ENCODE measurements at regions not wholly inside any gene's neighbourhood (a gene's known extent, or its start where the extent isn't known, plus 50 kb on each side); places are given as distances from the start of the nearest gene placed in this dataset.

DNA sequence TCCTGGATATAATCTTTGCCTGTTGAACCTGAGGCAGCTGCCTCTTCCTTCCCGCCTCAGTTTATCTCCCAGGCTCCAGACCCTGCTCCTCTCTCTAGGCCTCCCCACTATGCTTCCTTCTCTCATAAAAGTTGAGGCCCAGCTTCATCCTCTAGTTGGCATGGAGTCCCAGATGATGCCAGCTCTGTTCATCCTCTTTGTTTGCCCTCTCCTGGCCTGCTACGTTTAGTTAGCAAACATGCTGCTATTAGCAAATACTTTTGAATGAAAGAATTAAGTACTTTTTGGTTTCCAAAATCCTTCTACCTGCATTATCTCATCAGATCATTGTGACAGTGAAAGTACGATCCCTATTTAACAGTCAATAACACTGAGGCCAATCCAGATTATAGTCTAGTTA, 472.5 kb downstream of the COG6 start:
- intact Hi-C loops (cut with DNase I), result no loop called here
- Histone ChIP-seq H3K4me1 (ENCODE audit: control insufficient read depth in 2 of 3, insufficient read depth in 2 of 3, low read depth in 1 of 3, low read length in 3 of 3) (peaks cover 0 to 5% (median 0%) of the 10 kb centered on the region in 3 donors), H3K9me3 (ENCODE audit: control insufficient read depth in 2 of 3, insufficient read depth in 1 of 3, low read length in 3 of 3) (no peaks in the 10 kb centered on the region), H3K9ac (ENCODE audit: low read length in 3 of 3) (no peak overlapping the region), H3K27ac (ENCODE audit: low read depth in 2 of 2, low read length in 2 of 2) (peak overlapping the region in 1 of 2 donors; percentile 28), H3K27me3 (ENCODE audit: control insufficient read depth, insufficient read depth, low read length) (no peaks in the 10 kb centered on the region), H3K4me3 (ENCODE audit: low read length in 3 of 3) (no peak overlapping the region), H3K36me3 (ENCODE audit: control insufficient read depth in 2 of 3, insufficient read depth in 3 of 3, low read length in 3 of 3) (no peaks in the 10 kb centered on the region)
- DNase-seq, result no peak
- TF ChIP-seq, protein P1, sequence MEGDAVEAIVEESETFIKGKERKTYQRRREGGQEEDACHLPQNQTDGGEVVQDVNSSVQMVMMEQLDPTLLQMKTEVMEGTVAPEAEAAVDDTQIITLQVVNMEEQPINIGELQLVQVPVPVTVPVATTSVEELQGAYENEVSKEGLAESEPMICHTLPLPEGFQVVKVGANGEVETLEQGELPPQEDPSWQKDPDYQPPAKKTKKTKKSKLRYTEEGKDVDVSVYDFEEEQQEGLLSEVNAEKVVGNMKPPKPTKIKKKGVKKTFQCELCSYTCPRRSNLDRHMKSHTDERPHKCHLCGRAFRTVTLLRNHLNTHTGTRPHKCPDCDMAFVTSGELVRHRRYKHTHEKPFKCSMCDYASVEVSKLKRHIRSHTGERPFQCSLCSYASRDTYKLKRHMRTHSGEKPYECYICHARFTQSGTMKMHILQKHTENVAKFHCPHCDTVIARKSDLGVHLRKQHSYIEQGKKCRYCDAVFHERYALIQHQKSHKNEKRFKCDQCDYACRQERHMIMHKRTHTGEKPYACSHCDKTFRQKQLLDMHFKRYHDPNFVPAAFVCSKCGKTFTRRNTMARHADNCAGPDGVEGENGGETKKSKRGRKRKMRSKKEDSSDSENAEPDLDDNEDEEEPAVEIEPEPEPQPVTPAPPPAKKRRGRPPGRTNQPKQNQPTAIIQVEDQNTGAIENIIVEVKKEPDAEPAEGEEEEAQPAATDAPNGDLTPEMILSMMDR (IDR thresholded peaks at IDR 0.05; ENCODE audit: borderline replicate concordance, extremely low read depth, insufficient read depth), result no peak
- no peak for FAIRE-seq

DNA sequence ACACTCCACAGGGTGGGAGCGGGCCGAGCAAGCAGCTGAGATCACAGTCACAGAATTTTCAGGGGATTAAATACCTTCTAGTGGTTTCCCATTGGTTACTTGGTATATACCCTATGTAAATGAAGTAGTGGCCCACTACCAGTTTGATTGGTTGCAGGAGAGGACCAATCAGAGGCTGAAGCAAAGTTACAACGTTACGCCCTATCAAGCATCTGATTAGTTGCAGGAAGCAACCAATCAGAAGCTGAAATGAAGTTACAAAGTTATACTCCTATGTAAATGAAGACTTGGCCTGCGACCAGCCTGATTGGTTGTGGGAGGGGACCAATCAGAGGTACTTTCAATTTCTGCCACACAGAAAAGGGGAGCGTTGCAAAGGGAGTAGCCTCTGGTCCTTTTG, 474.0 kb downstream of the COG6 start:
- Histone ChIP-seq H3K4me3 (ENCODE audit: low read length in 3 of 3) (no peak overlapping the region), H3K9me3 (ENCODE audit: control insufficient read depth in 2 of 3, insufficient read depth in 1 of 3, low read length in 3 of 3) (no peaks in the 10 kb centered on the region), H3K36me3 (ENCODE audit: control insufficient read depth in 2 of 3, insufficient read depth in 3 of 3, low read length in 3 of 3) (no peaks in the 10 kb centered on the region), H3K4me1 (ENCODE audit: control insufficient read depth in 2 of 3, insufficient read depth in 2 of 3, low read depth in 1 of 3, low read length in 3 of 3) (peaks cover 0 to 5% (median 0%) of the 10 kb centered on the region in 3 donors), H3K27me3 (ENCODE audit: control insufficient read depth, insufficient read depth, low read length) (no peaks in the 10 kb centered on the region), H3K9ac (ENCODE audit: low read length in 3 of 3) (no peak overlapping the region), H3K27ac (ENCODE audit: low read depth in 2 of 2, low read length in 2 of 2) (no peak overlapping the region)
- DNase-seq (no peak), FAIRE-seq (no peak)
- intact Hi-C loops (cut with DNase I), result no loop called here
- TF ChIP-seq, protein P1 (IDR thresholded peaks at IDR 0.05; ENCODE audit: borderline replicate concordance, extremely low read depth, insufficient read depth), result no peak

DNA sequence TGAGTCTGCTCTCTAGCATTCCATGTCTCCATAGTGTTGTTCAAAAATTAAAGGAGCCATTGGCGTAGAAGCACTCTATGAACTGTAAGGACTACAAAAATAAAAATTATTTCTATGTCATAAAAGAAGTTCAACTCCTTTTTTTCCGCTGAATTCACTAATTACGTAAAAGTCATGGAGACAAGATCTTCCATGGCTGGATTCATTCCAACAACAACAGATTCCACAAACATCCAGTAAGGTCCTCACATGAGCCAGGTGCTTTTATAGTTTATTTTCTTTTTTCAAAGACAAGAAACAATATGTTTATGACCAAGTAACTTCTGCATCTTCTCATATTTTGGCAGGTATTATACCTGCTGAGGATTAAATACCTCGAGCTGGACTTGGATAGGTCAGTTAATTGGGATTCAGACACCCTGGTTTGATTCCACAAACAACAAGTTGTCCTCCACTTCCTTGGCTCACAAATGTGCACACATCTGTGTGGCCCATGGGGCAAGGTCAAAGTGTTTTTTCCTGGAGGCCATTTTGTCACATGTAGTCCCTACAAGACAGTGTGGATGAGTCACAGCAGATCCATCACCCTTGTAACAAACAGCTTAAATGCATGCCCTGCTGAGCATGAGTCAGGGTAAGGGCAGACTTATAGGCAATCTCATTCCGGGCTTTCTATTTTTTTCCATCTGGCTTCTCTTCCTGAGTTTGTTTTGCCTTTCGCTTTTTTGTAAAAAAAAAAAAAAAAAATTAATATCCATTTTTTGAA, 475.6 kb downstream of the COG6 start:
- no peaks in the 10 kb centered on the region for H3K27me3 ChIP-seq (ENCODE audit: control insufficient read depth, insufficient read depth, low read length)
- no peak overlapping the region for H3K27ac ChIP-seq (ENCODE audit: low read depth in 2 of 2, low read length in 2 of 2)
- intact Hi-C loops (cut with DNase I), result no loop called here
- TF ChIP-seq, protein P1 (IDR thresholded peaks at IDR 0.05; ENCODE audit: borderline replicate concordance, extremely low read depth, insufficient read depth), result no peak
- H3K4me1 ChIP-seq (ENCODE audit: control insufficient read depth in 2 of 3, insufficient read depth in 2 of 3, low read depth in 1 of 3, low read length in 3 of 3), result peaks cover 0 to 5% (median 0%) of the 10 kb centered on the region in 3 donors
- H3K36me3 ChIP-seq (ENCODE audit: control insufficient read depth in 2 of 3, insufficient read depth in 3 of 3, low read length in 3 of 3), result no peaks in the 10 kb centered on the region
- no peaks in the 10 kb centered on the region for H3K9me3 ChIP-seq (ENCODE audit: control insufficient read depth in 2 of 3, insufficient read depth in 1 of 3, low read length in 3 of 3)
- DNase-seq (no peak), FAIRE-seq (no peak)
- no peak overlapping the region for H3K4me3 ChIP-seq (ENCODE audit: low read length in 3 of 3)
- no peak overlapping the region for H3K9ac ChIP-seq (ENCODE audit: low read length in 3 of 3)
